NCI-H82 (cell line): ENCODE measurements at regions not wholly inside any gene's neighbourhood (a gene's known extent, or its start where the extent isn't known, plus 50 kb on each side); places are given as distances from the start of the nearest gene placed in this dataset.

Experiments
- DNase-seq: peaks from one replicate; lab custom pipeline; 2025; lab: John Stamatoyannopoulos, UW

GRCh38 chr18:56545464-56545863 is 92.9 kb downstream of the TXNL1 start:
- no peak for DNase-seq

- no peak for DNase-seq
Observed at GRCh38 chr18:56542476-56542875, 95.9 kb downstream of the TXNL1 start.

GRCh38 chr18:56541793-56542192 is 96.6 kb downstream of the TXNL1 start:
- no peak for DNase-seq

- DNase-seq = no peak
Observed at GRCh38 chr18:56541340-56541739, 97.1 kb downstream of the TXNL1 start.

GRCh38 chr18:56538746-56539145 is 99.6 kb downstream of the TXNL1 start:
- DNase-seq = no peak

GRCh38 chr18:56532176-56532840 is 106.1 kb downstream of the TXNL1 start:
- DNase-seq = no peak

- DNase-seq = no peak
Observed at GRCh38 chr18:56522816-56523215, 115.6 kb downstream of the TXNL1 start.

- no peak for DNase-seq
Observed at GRCh38 chr18:56521263-56521662, 117.1 kb downstream of the TXNL1 start.

- DNase-seq = no peak
Observed at GRCh38 chr18:56517761-56518160, 120.6 kb downstream of the TXNL1 start.

- no peak for DNase-seq
Observed at GRCh38 chr18:56517196-56517595, 121.2 kb downstream of the TXNL1 start.

- no peak for DNase-seq
Observed at GRCh38 chr18:56516789-56517188, 121.6 kb downstream of the TXNL1 start.

- peak; percentile 19 for DNase-seq
Observed at GRCh38 chr18:56515522-56515921, 122.9 kb downstream of the TXNL1 start.

GRCh38 chr18:56511996-56512395 is 126.4 kb downstream of the TXNL1 start:
- no peak for DNase-seq

GRCh38 chr18:56510108-56510507 is 128.3 kb downstream of the TXNL1 start:
- no peak for DNase-seq

GRCh38 chr18:56509656-56510055 is 128.7 kb downstream of the TXNL1 start:
- no peak for DNase-seq

GRCh38 chr18:56508370-56509036 is 129.9 kb downstream of the TXNL1 start:
- DNase-seq = no peak

- DNase-seq = no peak
Observed at GRCh38 chr18:56505971-56506370, 132.4 kb downstream of the TXNL1 start.

GRCh38 chr18:56505293-56505692 is 133.1 kb downstream of the TXNL1 start:
- DNase-seq = no peak

- no peak for DNase-seq
Observed at GRCh38 chr18:56501896-56502295, 136.5 kb downstream of the TXNL1 start.

- DNase-seq = no peak
Observed at GRCh38 chr18:56495884-56496283, 142.5 kb downstream of the TXNL1 start.

- DNase-seq = no peak
Observed at GRCh38 chr18:56493531-56493930, 144.9 kb downstream of the TXNL1 start.

- DNase-seq = no peak
Observed at GRCh38 chr18:56492136-56492535, 146.3 kb downstream of the TXNL1 start.

GRCh38 chr18:56490942-56491341 is 147.4 kb downstream of the TXNL1 start:
- no peak for DNase-seq

GRCh38 chr18:56489893-56490292 is 148.5 kb downstream of the TXNL1 start:
- DNase-seq = no peak
